Astrocyte (in vitro differentiated cells and primary cell): ENCODE measurements at regions not wholly inside any gene's neighbourhood (a gene's known extent, or its start where the extent isn't known, plus 50 kb on each side); places are given as distances from the start of the nearest gene placed in this dataset.

Source experiments
- CTCF ChIP-seq: IDR thresholded peaks from 2 replicates; pipeline ENCODE4 v1.5.1; 2011; ENCODE audit warnings: low read depth, mild to moderate bottlenecking, inconsistent platforms, low read length, moderate library complexity; ENCODE audit not compliant: insufficient read depth
- EZH2 ChIP-seq: IDR thresholded peaks from 2 replicates; pipeline ENCODE4 v1.6.1; 2012; ENCODE audit warnings: mild to moderate bottlenecking, low read length, inconsistent platforms; ENCODE audit not compliant: insufficient read depth

GRCh38 chr18:66254121-66254520 is 349.8 kb downstream of the CDH19 start:
- TF ChIP-seq CTCF: no peak
- TF ChIP-seq EZH2: no peak
